Cardiac fibroblast (primary cell): ENCODE measurements at regions not wholly inside any gene's neighbourhood (a gene's known extent, or its start where the extent isn't known, plus 50 kb on each side); places are given as distances from the start of the nearest gene placed in this dataset.

ENCODE experiments used
- DNase-seq, 2 donors: peaks; one replicate each; pipeline versions ENCODE4 v3.0.0 to v3.0.0-alpha.2; 2010; ENCODE audit warnings: low read depth in 2 of 2
- H3K4me3 ChIP-seq, 2 donors: replicated peaks in 1 of 2; 1 replicate in 1 of 2; 2 replicates in 1 of 2; pipeline ENCODE4 v1.5.1; 2011; ENCODE audit warnings: low read depth in 2 of 2, low read length in 2 of 2, mild to moderate bottlenecking in 2 of 2, moderate library complexity in 1 of 2
- CTCF ChIP-seq: IDR thresholded peaks from one replicate; pipeline ENCODE4 v1.5.1; 2011; ENCODE audit warnings: low read depth, mild to moderate bottlenecking, low read length, inconsistent platforms

DNA sequence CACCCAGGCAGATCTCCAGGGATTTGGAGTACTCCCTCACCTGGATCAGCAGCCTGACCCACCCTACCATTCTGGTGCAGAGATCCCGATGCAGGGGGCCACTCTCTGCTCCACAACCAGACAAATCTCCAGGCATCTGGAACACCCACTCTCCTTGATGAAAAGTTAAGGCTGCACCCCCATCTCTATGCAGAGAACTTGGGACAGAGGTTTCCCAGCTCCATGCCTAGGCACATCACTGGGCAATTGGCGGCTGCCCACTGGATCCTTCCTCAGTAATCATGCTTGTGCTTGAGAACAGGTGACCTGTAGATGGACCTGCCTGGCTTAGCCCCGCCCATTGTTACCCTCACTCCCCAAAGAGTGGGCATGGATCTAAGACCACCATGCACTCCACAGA lies 624.9 kb downstream of the CBLN2 start:
- DNase-seq, result no peak
- H3K4me3 ChIP-seq, result no peak overlapping the region
- no peak for TF ChIP-seq CTCF

DNA sequence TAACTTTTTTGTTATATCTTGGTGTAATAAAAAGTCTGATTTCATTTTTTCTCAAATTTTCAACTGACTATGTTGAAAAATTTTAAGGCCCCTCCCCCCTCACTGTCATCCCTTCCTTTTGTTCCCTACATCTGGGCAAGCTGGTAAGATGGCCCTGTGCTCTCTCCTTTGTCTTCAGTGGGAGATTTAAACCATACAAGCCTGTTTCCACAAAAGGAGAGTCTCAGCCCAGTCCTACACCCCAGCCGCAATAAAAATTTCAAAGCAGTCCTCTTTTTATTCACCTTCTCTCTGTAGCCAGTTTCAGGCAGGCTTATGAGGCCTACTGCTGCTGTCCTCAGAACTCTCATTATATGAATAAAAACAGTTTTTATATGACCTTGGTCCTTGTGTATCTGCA lies 630.5 kb downstream of the CBLN2 start:
- H3K4me3 ChIP-seq, result no peak overlapping the region
- TF ChIP-seq CTCF, result no peak
- no peak for DNase-seq

GRCh38 chr18:71902482-71902881 lies 641.7 kb downstream of the CBLN2 start:
- H3K4me3 ChIP-seq, result no peak overlapping the region
- no peak for TF ChIP-seq CTCF
- DNase-seq, result no peak

DNA sequence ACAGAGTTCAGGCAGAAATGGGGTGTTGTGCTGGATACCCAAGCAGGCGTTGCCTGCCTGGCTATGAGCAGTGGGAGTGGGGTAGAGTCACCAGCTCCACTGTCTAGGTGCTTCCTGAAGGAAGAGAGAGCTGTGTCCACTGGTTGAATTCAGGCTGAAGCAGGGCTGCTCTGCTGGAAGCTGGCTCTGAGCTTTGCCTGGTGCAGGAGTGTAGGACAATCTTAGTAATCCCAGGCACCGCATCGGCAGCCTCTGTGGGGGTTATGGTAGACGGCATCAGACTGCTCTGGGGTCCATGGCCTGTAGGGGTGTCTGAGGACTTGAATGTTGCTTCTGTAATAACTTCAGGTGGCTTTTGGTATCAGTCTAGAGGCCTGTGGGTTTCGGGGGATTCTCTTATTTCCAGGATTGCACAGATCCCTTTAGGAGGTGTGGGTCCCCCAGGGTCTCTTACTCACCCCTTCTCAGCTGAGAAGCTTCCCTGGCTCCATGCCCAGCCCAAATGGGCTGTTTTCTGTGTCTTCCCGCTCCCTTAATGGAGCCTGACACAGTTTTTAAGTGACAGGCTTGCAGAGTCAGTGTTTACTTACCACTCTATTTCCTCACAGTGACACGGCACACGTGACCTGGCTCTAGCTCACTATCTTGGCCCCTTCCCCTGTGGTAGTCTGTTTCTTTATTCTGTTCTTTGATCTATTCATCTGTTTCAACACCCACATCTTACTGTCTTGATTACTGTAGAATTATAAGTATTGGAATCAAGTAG lies 644.3 kb downstream of the CBLN2 start:
- TF ChIP-seq CTCF, result no peak
- no peak overlapping the region for H3K4me3 ChIP-seq
- no peak for DNase-seq

DNA sequence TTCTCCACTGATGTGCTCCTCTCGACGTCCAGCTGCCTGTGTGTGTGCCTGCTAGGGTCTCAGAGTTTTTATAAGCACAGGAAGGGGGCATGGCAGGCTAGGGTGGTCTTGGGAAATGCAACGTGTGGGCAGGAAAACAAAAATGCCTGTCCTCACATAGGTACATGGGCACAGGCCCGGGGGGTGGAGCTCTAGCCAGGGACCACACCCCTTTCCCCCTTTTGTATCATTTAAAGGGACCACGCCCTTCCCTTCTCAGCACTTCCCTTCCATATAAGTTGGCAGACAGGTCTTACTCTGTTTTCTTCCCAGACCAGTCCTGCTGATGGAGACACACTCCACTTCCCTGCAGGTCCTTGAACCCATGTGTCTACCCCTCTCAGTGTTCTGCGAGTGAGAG lies 645.0 kb downstream of the CBLN2 start:
- DNase-seq, result no peak
- no peak overlapping the region for H3K4me3 ChIP-seq
- no peak for TF ChIP-seq CTCF

DNA sequence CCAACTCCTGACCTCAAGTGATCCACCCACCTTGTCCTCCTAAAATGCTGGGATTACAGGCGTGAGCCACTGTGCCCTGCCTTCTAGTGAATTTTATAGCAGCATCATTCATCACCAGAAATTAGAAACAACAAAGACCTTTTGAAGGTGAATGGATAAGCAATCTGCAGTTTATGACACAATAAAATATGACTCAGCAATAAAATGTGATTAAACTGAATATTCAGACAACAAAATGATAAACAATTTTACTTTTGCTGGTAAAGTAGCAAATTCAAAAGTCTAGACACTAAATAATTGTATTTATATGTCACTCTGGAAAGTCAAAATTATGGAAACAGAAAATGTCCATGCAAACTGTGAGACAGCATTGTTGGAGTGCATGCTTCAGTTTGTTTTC lies 656.6 kb downstream of the CBLN2 start:
- DNase-seq, result no peak
- H3K4me3 ChIP-seq, result no peak overlapping the region
- no peak for TF ChIP-seq CTCF

GRCh38 chr18:71878226-71878625 lies 665.9 kb downstream of the CBLN2 start:
- no peak overlapping the region for H3K4me3 ChIP-seq
- TF ChIP-seq CTCF, result no peak
- DNase-seq, result no peak
